LNCAP (cell line): ENCODE measurements at regions not wholly inside any gene's neighbourhood (a gene's known extent, or its start where the extent isn't known, plus 50 kb on each side); places are given as distances from the start of the nearest gene placed in this dataset.

Source experiments
- CTCF ChIP-seq: fragments of 450-650 bp; IDR thresholded peaks from 2 replicates; pipeline ENCODE4 v1.5.1; 2017; ENCODE audit warnings: mild to moderate bottlenecking

- TF ChIP-seq CTCF = no peak
Measured at GRCh38 chr1:72745413-72745812, 463.1 kb upstream of the NEGR1 start.

DNA sequence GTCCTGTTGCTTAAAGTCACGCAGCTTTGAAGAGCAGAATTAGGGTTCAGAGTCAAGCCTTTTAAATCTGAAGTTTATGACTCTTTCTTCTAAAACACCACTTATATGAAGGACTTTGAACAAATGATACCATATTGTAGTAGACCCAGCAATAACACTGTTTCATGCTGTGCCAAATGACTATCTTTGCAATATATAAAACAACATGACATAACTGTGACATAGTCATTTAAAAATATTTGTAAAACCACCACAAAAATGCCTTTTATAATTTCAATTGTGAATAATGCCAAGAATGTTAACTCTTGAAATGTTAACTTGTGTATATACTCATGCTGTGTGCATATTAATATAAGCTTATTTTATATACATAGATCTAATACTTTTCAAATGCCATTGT lies 452.1 kb upstream of the NEGR1 start:
- no peak for TF ChIP-seq CTCF

GRCh38 chr1:72724951-72725861 lies 442.9 kb upstream of the NEGR1 start:
- no peak for TF ChIP-seq CTCF

GRCh38 chr1:72705921-72706320 lies 423.6 kb upstream of the NEGR1 start:
- no peak for TF ChIP-seq CTCF

- no peak for TF ChIP-seq CTCF
Measured at GRCh38 chr1:72704841-72705477, 422.6 kb upstream of the NEGR1 start.

DNA sequence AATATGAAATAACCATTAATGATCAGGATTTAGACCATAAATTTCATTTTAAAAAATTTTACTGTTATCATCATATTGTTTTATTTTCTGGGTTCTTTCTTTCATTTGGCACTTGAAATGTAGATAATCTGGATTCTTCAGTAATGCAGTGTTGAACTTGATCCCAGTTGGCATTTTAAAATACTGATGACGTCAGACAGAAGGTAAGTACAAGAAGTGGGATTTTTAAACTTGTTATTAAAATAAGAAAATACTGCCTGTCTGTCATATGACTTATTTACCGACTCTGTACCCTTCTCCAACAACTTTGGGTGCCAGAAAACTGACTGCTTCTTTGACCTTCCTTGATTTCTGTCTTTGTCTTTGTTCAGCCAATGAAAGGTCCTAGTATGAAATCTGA lies 415.1 kb upstream of the NEGR1 start:
- TF ChIP-seq CTCF = no peak

DNA sequence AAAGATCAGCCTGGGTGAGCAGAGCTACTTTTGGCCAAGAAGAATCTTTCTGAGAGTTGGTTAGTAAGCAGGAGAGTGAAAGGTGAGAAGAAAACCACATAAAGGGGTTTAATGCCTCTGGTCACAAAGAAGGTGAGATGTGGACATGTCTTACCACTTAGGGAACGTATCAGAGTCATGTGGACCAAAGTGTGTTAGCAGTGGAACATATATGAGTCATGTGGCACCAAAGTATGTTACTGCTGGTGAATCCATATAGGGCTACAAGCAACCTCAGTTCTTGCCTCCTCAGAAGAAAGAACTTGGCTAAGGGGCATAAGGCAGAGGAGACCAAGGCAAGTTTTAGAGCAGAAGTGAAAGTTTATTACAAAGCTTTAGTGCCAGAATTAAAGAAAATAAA lies 411.6 kb upstream of the NEGR1 start:
- no peak for TF ChIP-seq CTCF
